ENCODE measurements at regions not wholly inside any gene's neighbourhood (a gene's known extent, or its start where the extent isn't known, plus 50 kb on each side); places are given as distances from the start of the nearest gene placed in this dataset.

DNA sequence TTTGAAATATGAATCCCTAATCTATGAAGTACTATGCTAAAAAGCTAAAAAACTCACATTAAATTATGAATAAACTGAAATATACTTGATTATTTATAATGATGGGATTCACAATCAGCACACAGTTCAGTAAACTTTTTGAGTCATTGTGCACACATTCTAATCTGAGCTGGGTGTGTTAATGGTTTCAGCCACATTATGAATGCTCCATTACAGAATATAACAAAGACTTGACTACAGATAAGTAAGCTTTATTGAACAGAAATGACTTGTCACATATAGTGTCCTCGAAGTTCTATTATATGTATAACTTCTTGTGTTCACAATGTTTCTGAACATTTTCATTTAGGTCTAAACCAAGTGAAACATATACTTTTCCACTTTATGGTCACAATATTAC, 1649.9 kb upstream of the IGFBP7 start:
- no peaks in the 10 kb centered on the region for H3K9me3 Mint-ChIP-seq

DNA sequence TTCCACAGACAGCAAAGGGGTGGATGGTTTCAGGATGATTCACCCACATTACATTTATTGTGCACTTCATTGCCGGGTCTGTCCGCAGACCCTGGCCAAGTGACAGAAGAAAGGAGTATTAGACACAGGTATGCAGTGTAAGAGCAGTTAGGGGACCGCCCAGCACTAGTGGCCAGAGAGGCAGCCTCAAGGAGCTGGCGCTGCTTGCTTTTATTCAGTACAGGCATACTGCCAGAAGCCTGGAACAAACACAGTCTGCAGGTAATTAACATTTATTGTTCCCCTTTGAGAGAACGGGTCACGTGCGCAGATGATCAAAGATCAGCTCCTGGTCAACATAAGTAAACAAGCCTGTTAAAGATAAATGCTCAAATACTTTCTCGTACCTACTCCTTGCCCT, 1639.0 kb upstream of the IGFBP7 start:
- intact Hi-C loops (cut with micrococcal nuclease): no loop called here
- Mint-ChIP-seq H3K9me3 (no peaks in the 10 kb centered on the region), H3K27ac (no peak overlapping the region), H3K4me1 (ENCODE audit: low read depth) (no peaks in the 10 kb centered on the region), H3K27me3 (no peaks in the 10 kb centered on the region), H3K4me3 (no peak overlapping the region), H3K36me3 (ENCODE audit: low read depth) (no peaks in the 10 kb centered on the region)

More for the DNA sequence above, 1649.9 kb upstream of the IGFBP7 start:
- Mint-ChIP-seq H3K4me1 (ENCODE audit: low read depth) (no peaks in the 10 kb centered on the region), H3K36me3 (ENCODE audit: low read depth) (no peaks in the 10 kb centered on the region), H3K27me3 (no peaks in the 10 kb centered on the region), H3K27ac (no peak overlapping the region), H3K4me3 (no peak overlapping the region)
- intact Hi-C loops (cut with micrococcal nuclease): no loop called here

- no peaks in the 10 kb centered on the region for H3K36me3 Mint-ChIP-seq (ENCODE audit: low read depth)
- intact Hi-C loops (cut with micrococcal nuclease): no loop called here
- no peaks in the 10 kb centered on the region for H3K9me3 Mint-ChIP-seq
- no peaks in the 10 kb centered on the region for H3K27me3 Mint-ChIP-seq
- no peak overlapping the region for H3K27ac Mint-ChIP-seq
- no peak overlapping the region for H3K4me3 Mint-ChIP-seq
- H3K4me1 Mint-ChIP-seq (ENCODE audit: low read depth): no peaks in the 10 kb centered on the region
These were observed 1630.7 kb upstream of the IGFBP7 start for GRCh38 chr4:58740897-58741296.

DNA sequence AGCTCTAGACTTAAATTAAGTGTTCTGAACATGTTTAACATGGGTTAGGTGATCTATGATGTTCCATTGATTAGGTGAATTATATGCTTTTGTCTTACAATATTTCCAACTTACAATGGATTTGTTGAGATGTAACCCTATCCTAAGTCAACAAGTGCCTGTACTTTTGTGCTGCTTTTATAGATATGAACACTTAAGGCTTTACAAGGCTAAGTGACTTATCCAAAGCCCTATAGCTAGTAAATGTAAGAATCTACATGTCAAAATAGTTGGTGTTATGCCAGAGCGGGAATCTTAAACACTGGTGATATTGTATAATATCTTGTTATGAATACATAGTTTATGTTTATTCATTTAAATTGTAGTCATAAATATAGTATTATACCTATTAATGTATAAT, 1629.1 kb upstream of the IGFBP7 start:
- H3K27me3 Mint-ChIP-seq: no peaks in the 10 kb centered on the region
- no peak overlapping the region for H3K4me3 Mint-ChIP-seq
- H3K4me1 Mint-ChIP-seq (ENCODE audit: low read depth): no peaks in the 10 kb centered on the region
- H3K9me3 Mint-ChIP-seq: no peaks in the 10 kb centered on the region
- no peak overlapping the region for H3K27ac Mint-ChIP-seq
- H3K36me3 Mint-ChIP-seq (ENCODE audit: low read depth): no peaks in the 10 kb centered on the region
- intact Hi-C loops (cut with micrococcal nuclease): no loop called here

DNA sequence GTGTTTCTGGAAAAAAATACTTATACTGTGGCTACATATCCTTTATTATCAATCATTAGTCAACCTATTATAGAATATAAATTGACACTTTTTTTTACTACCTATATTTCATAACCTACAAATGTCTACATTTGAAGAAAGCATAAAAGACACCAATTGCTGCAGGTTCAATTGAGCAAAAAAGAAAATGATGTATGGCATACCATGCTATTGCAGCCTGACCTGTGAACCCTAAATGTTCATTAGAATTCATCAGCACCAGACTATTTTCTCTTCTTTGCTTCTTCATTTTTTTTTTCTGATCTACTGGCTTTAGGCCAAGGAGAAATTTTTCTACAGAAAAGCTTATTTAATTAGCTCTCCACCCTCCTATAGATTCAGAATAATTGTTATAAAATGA, 1628.2 kb upstream of the IGFBP7 start:
- intact Hi-C loops (cut with micrococcal nuclease): no loop called here
- Mint-ChIP-seq H3K9me3 (no peaks in the 10 kb centered on the region), H3K4me1 (ENCODE audit: low read depth) (no peaks in the 10 kb centered on the region), H3K4me3 (no peak overlapping the region), H3K36me3 (ENCODE audit: low read depth) (no peaks in the 10 kb centered on the region), H3K27ac (no peak overlapping the region), H3K27me3 (no peaks in the 10 kb centered on the region)

- Mint-ChIP-seq H3K4me3 (no peak overlapping the region), H3K27me3 (no peaks in the 10 kb centered on the region), H3K36me3 (ENCODE audit: low read depth) (no peaks in the 10 kb centered on the region), H3K9me3 (no peaks in the 10 kb centered on the region), H3K4me1 (ENCODE audit: low read depth) (no peaks in the 10 kb centered on the region), H3K27ac (no peak overlapping the region)
- intact Hi-C loops (cut with micrococcal nuclease): no loop called here
These were observed 1624.0 kb upstream of the IGFBP7 start for GRCh38 chr4:58734030-58734674.

DNA sequence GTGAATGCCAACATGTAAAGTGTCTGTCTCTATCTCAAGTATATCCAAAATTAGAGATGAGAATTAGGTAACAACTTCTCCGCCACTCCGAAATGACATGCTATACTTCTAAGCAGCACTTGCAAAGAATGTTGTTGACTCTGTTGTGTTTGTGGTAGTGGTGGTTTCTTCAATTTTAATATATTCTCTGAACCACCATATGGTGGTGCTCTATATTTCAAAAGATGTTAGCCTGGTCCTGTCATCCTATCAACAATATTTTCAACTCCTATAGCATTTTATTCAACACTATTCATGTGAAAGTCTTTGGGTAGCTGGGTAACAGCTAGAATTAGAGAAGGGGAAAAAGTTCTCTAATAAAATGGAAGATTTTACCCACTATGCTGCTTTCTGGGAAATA, 1622.8 kb upstream of the IGFBP7 start:
- intact Hi-C loops (cut with micrococcal nuclease): no loop called here
- H3K36me3 Mint-ChIP-seq (ENCODE audit: low read depth): no peaks in the 10 kb centered on the region
- H3K27ac Mint-ChIP-seq: no peak overlapping the region
- no peak overlapping the region for H3K4me3 Mint-ChIP-seq
- H3K27me3 Mint-ChIP-seq: no peaks in the 10 kb centered on the region
- H3K9me3 Mint-ChIP-seq: no peaks in the 10 kb centered on the region
- no peaks in the 10 kb centered on the region for H3K4me1 Mint-ChIP-seq (ENCODE audit: low read depth)

GRCh38 chr4:58723954-58724353, 1613.8 kb upstream of the IGFBP7 start:
- no peaks in the 10 kb centered on the region for H3K36me3 Mint-ChIP-seq (ENCODE audit: low read depth)
- no peak overlapping the region for H3K27ac Mint-ChIP-seq
- H3K4me1 Mint-ChIP-seq (ENCODE audit: low read depth): no peaks in the 10 kb centered on the region
- peaks cover 7% of the 10 kb centered on the region for H3K9me3 Mint-ChIP-seq
- no peaks in the 10 kb centered on the region for H3K27me3 Mint-ChIP-seq
- no peak overlapping the region for H3K4me3 Mint-ChIP-seq
- intact Hi-C loops (cut with micrococcal nuclease): no loop called here

DNA sequence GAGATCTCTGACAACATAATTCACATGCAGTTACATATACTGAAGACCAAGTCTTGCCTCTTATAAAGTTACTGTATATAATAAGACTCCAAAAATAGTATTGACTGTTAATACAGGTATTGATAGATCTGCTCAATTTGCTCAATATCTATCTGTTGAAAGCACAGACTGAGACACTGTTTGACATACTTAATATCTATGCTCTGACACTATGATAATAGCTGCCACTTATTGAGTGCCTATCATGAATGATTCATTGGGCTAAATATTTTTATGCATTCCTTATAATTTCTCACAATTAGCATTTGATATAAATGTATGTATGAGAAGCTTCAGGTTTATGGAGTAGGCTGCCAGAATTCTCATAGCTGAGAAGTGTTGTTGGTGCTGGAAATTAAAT, 1600.9 kb upstream of the IGFBP7 start:
- Mint-ChIP-seq H3K36me3 (ENCODE audit: low read depth) (no peaks in the 10 kb centered on the region), H3K27ac (no peak overlapping the region), H3K4me3 (no peak overlapping the region), H3K4me1 (ENCODE audit: low read depth) (no peaks in the 10 kb centered on the region), H3K27me3 (no peaks in the 10 kb centered on the region), H3K9me3 (peaks cover 10% of the 10 kb centered on the region)
- intact Hi-C loops (cut with micrococcal nuclease): no loop called here

- H3K4me3 Mint-ChIP-seq: no peak overlapping the region
- H3K27ac Mint-ChIP-seq: no peak overlapping the region
- no peaks in the 10 kb centered on the region for H3K36me3 Mint-ChIP-seq (ENCODE audit: low read depth)
- peaks cover 6% of the 10 kb centered on the region for H3K9me3 Mint-ChIP-seq
- no peaks in the 10 kb centered on the region for H3K4me1 Mint-ChIP-seq (ENCODE audit: low read depth)
- no peaks in the 10 kb centered on the region for H3K27me3 Mint-ChIP-seq
- intact Hi-C loops (cut with micrococcal nuclease): no loop called here
These were observed 1578.4 kb upstream of the IGFBP7 start for GRCh38 chr4:58688568-58688967.

DNA sequence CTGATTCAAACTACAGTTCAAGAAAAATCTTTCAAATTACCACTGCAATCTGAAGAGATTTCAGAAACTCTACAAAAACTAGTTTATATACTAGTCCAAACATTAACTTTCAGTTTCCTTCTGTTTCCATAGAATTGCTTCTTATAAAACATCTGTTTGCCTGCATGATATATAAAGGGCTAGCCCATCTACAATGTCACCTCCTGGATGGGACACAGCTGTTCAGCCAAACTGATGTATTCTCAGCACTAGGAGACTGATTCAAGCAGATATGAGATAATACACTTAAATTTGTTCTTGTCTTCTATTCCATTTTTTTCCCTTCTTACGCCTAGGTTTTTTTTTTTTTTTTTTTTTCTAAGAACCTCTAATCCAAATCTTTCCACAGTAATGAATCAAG, 1569.7 kb upstream of the IGFBP7 start:
- Mint-ChIP-seq H3K27ac (no peak overlapping the region), H3K4me3 (no peak overlapping the region), H3K36me3 (ENCODE audit: low read depth) (no peaks in the 10 kb centered on the region), H3K27me3 (no peaks in the 10 kb centered on the region), H3K4me1 (ENCODE audit: low read depth) (no peaks in the 10 kb centered on the region), H3K9me3 (no peaks in the 10 kb centered on the region)
- intact Hi-C loops (cut with micrococcal nuclease): no loop called here

DNA sequence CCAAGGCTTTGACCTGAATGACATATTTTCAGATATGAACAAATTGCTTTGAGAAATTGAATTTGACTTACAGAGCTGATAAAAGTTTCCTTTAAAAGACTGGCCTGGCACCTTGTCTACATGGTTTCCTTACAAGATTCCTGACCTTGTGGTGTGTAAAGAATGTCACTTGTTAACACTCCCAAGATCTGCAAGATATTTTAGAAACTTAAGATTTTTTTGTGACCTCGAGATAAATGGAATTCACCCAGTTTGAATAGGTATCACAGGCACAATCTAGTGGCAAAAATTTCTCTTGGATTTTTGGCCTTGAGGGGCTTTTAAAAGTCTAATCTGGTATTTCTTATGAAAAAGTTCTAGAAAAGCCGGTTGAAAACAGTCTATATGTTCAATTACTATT, 1568.9 kb upstream of the IGFBP7 start:
- H3K9me3 Mint-ChIP-seq: no peaks in the 10 kb centered on the region
- no peaks in the 10 kb centered on the region for H3K27me3 Mint-ChIP-seq
- intact Hi-C loops (cut with micrococcal nuclease): no loop called here
- no peaks in the 10 kb centered on the region for H3K4me1 Mint-ChIP-seq (ENCODE audit: low read depth)
- no peak overlapping the region for H3K4me3 Mint-ChIP-seq
- H3K36me3 Mint-ChIP-seq (ENCODE audit: low read depth): no peaks in the 10 kb centered on the region
- H3K27ac Mint-ChIP-seq: no peak overlapping the region

DNA sequence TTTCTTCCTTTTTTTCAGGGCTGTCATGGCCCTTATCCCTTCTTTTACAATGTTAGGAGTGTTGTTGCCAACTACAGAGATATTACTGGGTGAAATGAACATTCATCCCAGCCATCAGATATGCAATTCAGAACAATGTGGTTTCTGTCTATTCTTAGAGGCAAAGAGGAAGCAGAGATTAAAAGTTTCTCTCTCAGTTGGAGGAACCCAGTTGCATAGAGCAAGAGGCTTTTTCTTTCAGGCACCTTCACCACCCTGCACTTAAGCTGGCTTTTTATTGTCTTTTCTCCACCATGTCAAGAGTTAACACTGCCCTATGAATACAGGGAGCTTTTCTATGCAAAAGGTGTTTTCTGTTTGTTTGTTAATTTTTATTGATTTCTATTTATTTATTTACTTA, 1559.6 kb upstream of the IGFBP7 start:
- Mint-ChIP-seq H3K4me3 (no peak overlapping the region), H3K36me3 (ENCODE audit: low read depth) (no peaks in the 10 kb centered on the region), H3K4me1 (ENCODE audit: low read depth) (no peaks in the 10 kb centered on the region), H3K27ac (no peak overlapping the region), H3K27me3 (no peaks in the 10 kb centered on the region), H3K9me3 (peaks cover 32% of the 10 kb centered on the region)
- intact Hi-C loops (cut with micrococcal nuclease): no loop called here

- H3K36me3 Mint-ChIP-seq (ENCODE audit: low read depth): no peaks in the 10 kb centered on the region
- no peaks in the 10 kb centered on the region for H3K4me1 Mint-ChIP-seq (ENCODE audit: low read depth)
- no peaks in the 10 kb centered on the region for H3K27me3 Mint-ChIP-seq
- H3K27ac Mint-ChIP-seq: no peak overlapping the region
- H3K4me3 Mint-ChIP-seq: no peak overlapping the region
- intact Hi-C loops (cut with micrococcal nuclease): no loop called here
- peaks cover 46% of the 10 kb centered on the region for H3K9me3 Mint-ChIP-seq
These were observed 1555.5 kb upstream of the IGFBP7 start for GRCh38 chr4:58665649-58666048.

- intact Hi-C loops (cut with micrococcal nuclease): no loop called here
- no peaks in the 10 kb centered on the region for H3K4me1 Mint-ChIP-seq (ENCODE audit: low read depth)
- no peaks in the 10 kb centered on the region for H3K27me3 Mint-ChIP-seq
- H3K4me3 Mint-ChIP-seq: no peak overlapping the region
- H3K27ac Mint-ChIP-seq: no peak overlapping the region
- H3K9me3 Mint-ChIP-seq: peaks cover 40% of the 10 kb centered on the region
- H3K36me3 Mint-ChIP-seq (ENCODE audit: low read depth): no peaks in the 10 kb centered on the region
These were observed 1548.5 kb upstream of the IGFBP7 start for GRCh38 chr4:58658701-58659100.

Measured in dendritic cell treated with granulocyte-macrophage colony-stimulating factor and Interleukin-4, amounts not matched to agents 40 ng/mL and 50 ng/mL, for 4 days (primary cell).